ENCODE measurements at regions not wholly inside any gene's neighbourhood (a gene's known extent, or its start where the extent isn't known, plus 50 kb on each side); places are given as distances from the start of the nearest gene placed in this dataset.

DNA sequence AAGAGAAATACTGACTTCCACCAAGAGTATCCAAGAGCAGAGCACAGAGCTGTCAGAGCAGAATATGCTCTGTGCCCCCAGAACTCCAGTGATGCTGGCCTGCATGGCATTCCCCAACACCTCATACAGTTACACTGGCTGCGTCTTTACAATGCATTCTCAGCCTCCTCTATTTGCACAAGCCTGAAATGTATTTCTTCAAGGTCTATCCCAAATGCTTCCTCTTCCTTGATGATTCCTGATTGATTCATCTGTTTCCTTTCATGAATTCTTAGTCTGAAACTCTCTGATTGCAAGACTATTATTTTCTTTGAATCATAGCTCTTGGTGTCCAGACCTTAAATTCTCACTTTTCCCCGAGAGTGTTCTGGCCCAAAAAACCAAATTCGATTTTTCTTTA lies 664.7 kb downstream of the MECOM start:
- CTCF ChIA-PET, result no interaction called here
- Histone ChIP-seq H3K4me3 (no peak overlapping the region), H3K9me2 (ENCODE audit: insufficient read depth) (no peaks in the 10 kb centered on the region), H3K36me3 (ENCODE audit: low read depth) (no peaks in the 10 kb centered on the region), H3K4me2 (no peak overlapping the region), H3K79me2 (ENCODE audit: low read depth) (no peaks in the 10 kb centered on the region), H3K27me3 (ENCODE audit: insufficient read depth, low read depth) (no peaks in the 10 kb centered on the region), H3F3A (ENCODE audit: insufficient read depth, low read depth) (no peaks in the 10 kb centered on the region), H3K9me3 (ENCODE audit: insufficient read depth, low read depth) (no peaks in the 10 kb centered on the region; the same call in 1 of the 2 replicates), H4K20me1 (ENCODE audit: insufficient read depth) (no peaks in the 10 kb centered on the region), H2AFZ (no peak overlapping the region), H3K4me1 (replicated peaks; ENCODE audit: insufficient read depth) (peaks cover 8% of the 10 kb centered on the region; the same call in 1 of the 2 replicates), H3K27ac (no peak overlapping the region)
- DNase-seq, result no peak
- POLR2A ChIA-PET (ENCODE audit: unreplicated experiment), result no interaction called here
- BruUV-seq (replicated peaks), result no TSS peak
- intact Hi-C loops (cut with micrococcal nuclease; ENCODE audit: unreplicated experiment), result no loop called here
- no peak for TF ChIP-seq CTCF (conservative IDR thresholded peaks at IDR 0.05)
- TF ChIP-seq EZH2 (IDR thresholded peaks at IDR 0.05; ENCODE audit: low read depth), result no peak

GRCh38 chr3:168997488-168997887 lies 666.0 kb downstream of the MECOM start:
- no peaks in the 10 kb centered on the region for H3F3A ChIP-seq (ENCODE audit: insufficient read depth, low read depth)
- intact Hi-C loops (cut with micrococcal nuclease; ENCODE audit: unreplicated experiment), result no loop called here
- H3K79me2 ChIP-seq (ENCODE audit: low read depth), result no peaks in the 10 kb centered on the region
- POLR2A ChIA-PET (ENCODE audit: unreplicated experiment), result no interaction called here
- no peaks in the 10 kb centered on the region for H3K9me2 ChIP-seq (ENCODE audit: insufficient read depth)
- TF ChIP-seq EZH2 (IDR thresholded peaks at IDR 0.05; ENCODE audit: low read depth) (no peak), CTCF (conservative IDR thresholded peaks at IDR 0.05) (no peak)
- no peak overlapping the region for H3K4me2 ChIP-seq
- H3K27me3 ChIP-seq (ENCODE audit: insufficient read depth, low read depth), result no peaks in the 10 kb centered on the region
- DNase-seq, result no peak
- no peak overlapping the region for H3K27ac ChIP-seq
- no peak overlapping the region for H3K4me3 ChIP-seq
- CTCF ChIA-PET, result no interaction called here
- no peak overlapping the region for H2AFZ ChIP-seq
- no TSS peak for BruUV-seq (replicated peaks)
- H3K9me3 ChIP-seq (ENCODE audit: insufficient read depth, low read depth), result no peaks in the 10 kb centered on the region; the same call in 1 of the 2 replicates
- H4K20me1 ChIP-seq (ENCODE audit: insufficient read depth), result no peaks in the 10 kb centered on the region
- no peaks in the 10 kb centered on the region for H3K36me3 ChIP-seq (ENCODE audit: low read depth)
- H3K4me1 ChIP-seq (replicated peaks; ENCODE audit: insufficient read depth), result 0 out of 2 replicates have a peak, but pooled peaks cover under 1% of the 10 kb centered on the region

GRCh38 chr3:168996622-168997021 lies 666.9 kb downstream of the MECOM start:
- BruUV-seq (replicated peaks), result no TSS peak
- Histone ChIP-seq H4K20me1 (ENCODE audit: insufficient read depth) (no peaks in the 10 kb centered on the region), H2AFZ (0 out of 2 replicates have a peak overlapping the region, but pooled peaks have one; percentile 2), H3K4me1 (replicated peaks; ENCODE audit: insufficient read depth) (no peaks in the 10 kb centered on the region), H3F3A (ENCODE audit: insufficient read depth, low read depth) (no peaks in the 10 kb centered on the region), H3K79me2 (ENCODE audit: low read depth) (no peaks in the 10 kb centered on the region), H3K27me3 (ENCODE audit: insufficient read depth, low read depth) (no peaks in the 10 kb centered on the region), H3K9me2 (ENCODE audit: insufficient read depth) (no peaks in the 10 kb centered on the region), H3K9me3 (ENCODE audit: insufficient read depth, low read depth) (no peaks in the 10 kb centered on the region; the same call in 1 of the 2 replicates), H3K4me2 (no peak overlapping the region), H3K36me3 (ENCODE audit: low read depth) (no peaks in the 10 kb centered on the region), H3K4me3 (no peak overlapping the region), H3K27ac (no peak overlapping the region)
- TF ChIP-seq EZH2 (IDR thresholded peaks at IDR 0.05; ENCODE audit: low read depth), result no peak
- TF ChIP-seq CTCF (conservative IDR thresholded peaks at IDR 0.05), result no peak
- intact Hi-C loops (cut with micrococcal nuclease; ENCODE audit: unreplicated experiment), result no loop called here
- DNase-seq, result no peak
- CTCF ChIA-PET, result no interaction called here
- POLR2A ChIA-PET (ENCODE audit: unreplicated experiment), result interaction anchor here (0.6 kb wide), 1 partner anchor 115 kb away, joined by 3 read pairs; no protein-coding TSS in a partner anchor

All from PC-9 (cell line).